ENCODE measurements at regions not wholly inside any gene's neighbourhood (a gene's known extent, or its start where the extent isn't known, plus 50 kb on each side); places are given as distances from the start of the nearest gene placed in this dataset.

DNA sequence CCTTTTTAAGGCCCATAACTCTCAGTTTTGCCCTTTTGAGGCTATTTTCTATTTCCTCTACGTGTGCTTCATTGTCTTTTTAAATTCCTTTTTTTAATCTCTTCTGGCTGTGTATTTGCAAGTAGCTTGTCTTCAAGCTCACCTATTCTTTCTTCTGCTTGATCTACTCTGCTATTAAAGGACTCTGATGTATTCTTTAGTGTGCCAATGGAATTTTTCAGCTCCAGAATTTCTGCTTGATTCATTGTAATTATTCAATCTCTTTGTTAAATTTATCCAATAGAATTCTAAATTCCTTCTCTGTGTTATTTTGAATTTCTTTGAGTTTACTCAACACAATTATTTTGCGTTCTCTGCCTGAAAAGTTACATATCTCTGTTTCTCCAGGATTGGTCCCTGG lies 178.7 kb downstream of the FAM170A start:
- H3K4me3 ChIP-seq (ENCODE audit: low read depth, low read length), result no peak overlapping the region

DNA sequence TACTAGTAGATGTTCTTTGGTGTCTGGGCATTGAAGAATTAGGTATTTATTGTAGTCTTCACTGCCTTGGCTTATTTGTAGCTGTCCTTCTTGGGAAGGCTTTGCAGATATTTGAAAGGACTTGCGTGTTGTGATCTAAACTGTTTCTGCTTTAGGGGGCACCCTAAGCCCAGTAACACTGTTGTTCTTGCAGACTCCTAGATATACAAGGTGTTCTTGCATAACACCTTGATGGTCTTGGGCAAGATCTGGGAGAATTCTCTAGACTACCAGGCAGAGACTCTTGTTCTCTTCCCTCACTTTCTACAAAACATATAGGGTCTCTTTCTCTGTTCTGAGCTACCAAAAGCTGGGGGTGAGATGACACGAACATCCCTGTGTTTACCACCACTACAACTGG lies 179.1 kb downstream of the FAM170A start:
- peak; percentile 16 for DNase-seq (ENCODE audit: low read depth)
- H3K4me3 ChIP-seq (ENCODE audit: low read depth, low read length), result no peak overlapping the region
- TF ChIP-seq POLR2A (IDR thresholded peaks at IDR 0.05; ENCODE audit: extremely low read depth, insufficient read length), result no peak
- TF ChIP-seq, protein P1, sequence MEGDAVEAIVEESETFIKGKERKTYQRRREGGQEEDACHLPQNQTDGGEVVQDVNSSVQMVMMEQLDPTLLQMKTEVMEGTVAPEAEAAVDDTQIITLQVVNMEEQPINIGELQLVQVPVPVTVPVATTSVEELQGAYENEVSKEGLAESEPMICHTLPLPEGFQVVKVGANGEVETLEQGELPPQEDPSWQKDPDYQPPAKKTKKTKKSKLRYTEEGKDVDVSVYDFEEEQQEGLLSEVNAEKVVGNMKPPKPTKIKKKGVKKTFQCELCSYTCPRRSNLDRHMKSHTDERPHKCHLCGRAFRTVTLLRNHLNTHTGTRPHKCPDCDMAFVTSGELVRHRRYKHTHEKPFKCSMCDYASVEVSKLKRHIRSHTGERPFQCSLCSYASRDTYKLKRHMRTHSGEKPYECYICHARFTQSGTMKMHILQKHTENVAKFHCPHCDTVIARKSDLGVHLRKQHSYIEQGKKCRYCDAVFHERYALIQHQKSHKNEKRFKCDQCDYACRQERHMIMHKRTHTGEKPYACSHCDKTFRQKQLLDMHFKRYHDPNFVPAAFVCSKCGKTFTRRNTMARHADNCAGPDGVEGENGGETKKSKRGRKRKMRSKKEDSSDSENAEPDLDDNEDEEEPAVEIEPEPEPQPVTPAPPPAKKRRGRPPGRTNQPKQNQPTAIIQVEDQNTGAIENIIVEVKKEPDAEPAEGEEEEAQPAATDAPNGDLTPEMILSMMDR (IDR thresholded peaks at IDR 0.05; ENCODE audit: low read depth, low read length), result no peak
- TF ChIP-seq MYC (IDR thresholded peaks at IDR 0.05; ENCODE audit: low read depth, low read length), result no peak
- no peak for TF ChIP-seq MAX (IDR thresholded peaks at IDR 0.05; ENCODE audit: low read depth, low read length)

More for the DNA sequence above, 178.7 kb downstream of the FAM170A start:
- no peak for DNase-seq (ENCODE audit: low read depth)
- no peak for TF ChIP-seq MYC (IDR thresholded peaks at IDR 0.05; ENCODE audit: low read depth, low read length)
- no peak for TF ChIP-seq MAX (IDR thresholded peaks at IDR 0.05; ENCODE audit: low read depth, low read length)
- TF ChIP-seq POLR2A (IDR thresholded peaks at IDR 0.05; ENCODE audit: extremely low read depth, insufficient read length), result no peak
- TF ChIP-seq, protein P1 (IDR thresholded peaks at IDR 0.05; ENCODE audit: low read depth, low read length), result no peak

DNA sequence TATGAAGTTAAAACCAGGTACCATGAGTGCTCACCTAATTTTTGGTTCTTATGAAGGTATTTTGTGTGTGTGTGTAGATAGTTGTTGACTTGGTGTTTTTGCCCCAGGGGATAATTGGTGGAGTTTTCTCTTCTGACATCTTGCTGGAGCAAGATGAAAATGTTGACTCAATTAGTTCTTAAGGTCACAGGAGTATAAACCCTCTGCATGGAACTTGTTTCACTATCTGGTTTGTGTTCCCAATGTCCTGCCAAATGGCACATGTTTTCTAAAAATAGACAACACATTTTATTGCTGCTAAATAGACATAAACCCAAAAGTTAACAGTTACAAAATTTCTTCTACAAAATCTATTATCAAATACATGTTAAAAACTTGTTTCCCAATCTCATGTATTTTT lies 180.9 kb downstream of the FAM170A start:
- no peak for DNase-seq (ENCODE audit: low read depth)
- TF ChIP-seq MYC (IDR thresholded peaks at IDR 0.05; ENCODE audit: low read depth, low read length) (no peak), POLR2A (IDR thresholded peaks at IDR 0.05; ENCODE audit: extremely low read depth, insufficient read length) (no peak)
- TF ChIP-seq, protein P1 (IDR thresholded peaks at IDR 0.05; ENCODE audit: low read depth, low read length), result no peak
- no peak overlapping the region for H3K4me3 ChIP-seq (ENCODE audit: low read depth, low read length)

DNA sequence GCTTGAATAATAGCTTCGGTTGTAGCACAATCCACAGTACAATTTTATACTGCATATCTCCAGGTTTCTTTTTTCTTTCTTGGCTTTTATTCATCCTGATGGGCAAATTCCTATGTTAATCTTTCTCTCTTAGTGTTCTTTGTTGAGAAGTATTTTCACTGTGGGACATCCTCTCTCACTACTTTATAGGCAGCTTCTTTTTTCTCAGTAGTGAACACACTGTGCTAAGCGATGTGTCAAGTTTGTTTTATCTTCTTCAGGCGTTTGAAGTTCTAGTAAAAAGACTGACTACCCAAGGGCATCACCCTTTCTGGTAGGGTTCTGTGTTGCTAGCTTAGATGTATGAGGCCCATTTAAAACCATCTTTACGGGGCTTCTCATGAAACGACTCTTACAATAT lies 182.1 kb downstream of the FAM170A start:
- TF ChIP-seq MAX (IDR thresholded peaks at IDR 0.05; ENCODE audit: low read depth, low read length) (no peak), POLR2A (IDR thresholded peaks at IDR 0.05; ENCODE audit: extremely low read depth, insufficient read length) (no peak), MYC (IDR thresholded peaks at IDR 0.05; ENCODE audit: low read depth, low read length) (no peak)
- TF ChIP-seq, protein P1 (IDR thresholded peaks at IDR 0.05; ENCODE audit: low read depth, low read length), result no peak
- DNase-seq (ENCODE audit: low read depth), result no peak
- H3K4me3 ChIP-seq (ENCODE audit: low read depth, low read length), result no peak overlapping the region

- no peak for DNase-seq (ENCODE audit: low read depth)
- TF ChIP-seq, protein P1 (IDR thresholded peaks at IDR 0.05; ENCODE audit: low read depth, low read length), result no peak
- TF ChIP-seq MYC (IDR thresholded peaks at IDR 0.05; ENCODE audit: low read depth, low read length) (no peak), MAX (IDR thresholded peaks at IDR 0.05; ENCODE audit: low read depth, low read length) (no peak), POLR2A (IDR thresholded peaks at IDR 0.05; ENCODE audit: extremely low read depth, insufficient read length) (no peak)
- H3K4me3 ChIP-seq (ENCODE audit: low read depth, low read length), result no peak overlapping the region
Observed at GRCh38 chr5:119814655-119815054, 185.3 kb downstream of the FAM170A start.

GRCh38 chr5:119816055-119816454 lies 186.7 kb downstream of the FAM170A start:
- DNase-seq (ENCODE audit: low read depth), result no peak
- TF ChIP-seq MYC (IDR thresholded peaks at IDR 0.05; ENCODE audit: low read depth, low read length) (no peak), POLR2A (IDR thresholded peaks at IDR 0.05; ENCODE audit: extremely low read depth, insufficient read length) (no peak), MAX (IDR thresholded peaks at IDR 0.05; ENCODE audit: low read depth, low read length) (no peak)
- TF ChIP-seq, protein P1 (IDR thresholded peaks at IDR 0.05; ENCODE audit: low read depth, low read length), result no peak
- no peak overlapping the region for H3K4me3 ChIP-seq (ENCODE audit: low read depth, low read length)

All from NB4 (cell line).